ENCODE measurements at regions not wholly inside any gene's neighbourhood (a gene's known extent, or its start where the extent isn't known, plus 50 kb on each side); places are given as distances from the start of the nearest gene placed in this dataset.

DNA sequence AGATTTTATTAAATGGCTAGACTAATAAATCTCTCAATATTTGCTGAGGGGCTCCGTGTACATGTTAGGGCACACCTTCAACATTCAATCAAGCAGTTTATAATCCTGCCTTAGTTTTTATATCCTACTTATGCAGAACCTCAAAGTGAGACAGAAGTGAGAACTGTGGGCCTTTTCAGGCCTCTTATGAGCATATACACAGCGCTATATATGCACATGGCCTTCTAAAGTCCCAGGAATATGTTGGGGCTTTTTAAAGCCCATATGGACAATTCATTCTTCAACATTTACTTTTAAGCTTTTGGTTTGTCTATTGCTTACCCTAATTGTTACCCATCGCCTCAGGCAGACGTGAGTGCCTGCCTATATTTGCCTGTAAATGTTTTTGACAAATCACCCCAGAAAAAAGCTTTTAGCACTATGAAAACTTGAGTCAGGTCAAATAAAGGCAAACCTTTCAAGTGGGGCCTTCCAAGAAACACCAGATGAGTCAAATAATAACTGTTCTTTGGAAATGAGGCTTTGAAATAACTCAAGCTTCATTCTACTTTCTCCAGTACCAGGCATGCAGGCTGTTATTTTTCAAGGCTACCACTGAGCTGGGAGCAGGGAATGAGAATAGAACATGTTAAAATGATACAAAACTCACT, 58.2 kb downstream of the ESM1 start:
- DNase-seq = no peak

DNA sequence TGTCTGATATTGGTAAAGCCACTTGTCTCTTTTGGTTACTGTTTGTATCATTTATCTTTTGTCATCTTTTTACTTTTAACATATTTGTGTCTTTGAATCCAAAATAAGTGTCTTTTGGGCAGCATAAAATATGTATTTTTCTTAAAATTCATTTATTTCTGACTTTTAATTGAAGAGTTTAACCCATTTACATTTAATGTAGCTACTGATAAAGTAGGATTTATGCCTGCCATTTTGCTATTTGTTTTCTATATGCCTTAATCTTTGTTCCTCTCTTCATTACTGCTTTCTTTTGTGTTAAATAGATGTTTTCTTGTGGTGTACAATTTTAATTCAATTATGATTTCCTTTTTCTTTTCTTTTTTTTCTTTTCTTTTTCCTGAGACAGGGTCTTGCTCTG, 60.9 kb downstream of the ESM1 start:
- no peak for DNase-seq

DNA sequence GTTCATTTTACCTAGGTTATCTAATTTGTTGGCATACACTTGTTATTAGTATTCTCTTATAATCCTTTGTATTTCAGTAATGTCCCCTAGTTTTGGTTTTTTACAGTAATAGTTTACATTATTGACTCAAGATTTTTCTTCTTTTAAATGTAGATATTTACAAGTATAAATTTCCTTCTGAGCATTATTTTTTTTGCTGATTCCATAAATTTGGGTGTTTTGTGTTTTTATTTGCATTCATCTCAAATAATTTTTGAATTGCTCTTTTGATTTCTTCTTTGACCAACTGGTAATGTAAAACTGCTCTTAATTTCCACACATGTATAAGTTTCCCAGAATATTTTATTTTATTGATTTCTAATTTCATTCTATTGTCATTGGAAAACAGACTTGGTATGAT, 68.1 kb downstream of the ESM1 start:
- DNase-seq = no peak

GRCh38 chr5:54915466-54916027, 69.8 kb downstream of the ESM1 start:
- DNase-seq = no peak

GRCh38 chr5:54912021-54912420, 73.4 kb downstream of the ESM1 start:
- DNase-seq = no peak

DNA sequence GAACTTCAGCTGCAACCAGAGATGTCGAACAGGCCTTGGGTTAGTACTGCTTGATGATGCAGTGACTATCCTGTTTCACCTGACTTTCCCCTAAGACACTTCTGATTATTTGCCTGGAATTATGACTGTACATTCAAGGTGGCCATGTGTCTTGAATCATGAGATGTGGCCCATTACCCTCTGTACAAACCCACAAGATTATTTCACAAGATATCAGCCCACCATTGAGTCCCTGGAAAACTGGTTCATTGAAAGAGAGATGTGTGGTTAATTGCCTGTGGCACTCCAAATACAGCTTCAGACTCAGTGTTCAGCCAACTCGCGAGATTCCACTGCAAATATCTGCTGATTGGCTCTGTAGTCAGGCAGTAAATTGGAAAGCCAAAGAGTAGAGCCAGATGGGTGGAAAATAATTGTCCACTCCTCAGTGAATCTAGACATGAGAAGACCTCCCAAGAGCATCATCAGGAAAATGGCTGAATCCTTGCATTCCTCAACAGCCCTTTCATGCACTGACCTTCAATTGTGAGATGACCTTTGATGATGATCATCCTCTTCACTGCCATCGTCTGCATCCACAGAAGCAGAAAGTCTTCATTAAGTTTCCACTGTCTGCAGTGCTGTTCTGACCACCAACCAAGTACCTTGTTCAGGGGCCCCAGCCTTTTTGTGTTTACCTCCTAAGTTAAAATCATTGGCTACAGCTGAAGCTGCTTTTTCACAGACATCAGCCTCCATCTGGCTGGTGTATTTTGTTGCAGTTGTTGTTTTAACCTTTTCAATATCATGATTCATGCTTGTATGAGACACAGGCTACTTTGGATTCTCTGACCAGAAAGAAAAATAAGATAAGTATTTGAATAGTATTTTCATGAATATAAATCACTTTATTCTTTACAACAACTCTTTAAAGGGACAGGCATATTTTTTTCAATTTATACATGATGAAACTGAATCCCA, 75.2 kb downstream of the ESM1 start:
- DNase-seq = no peak

DNA sequence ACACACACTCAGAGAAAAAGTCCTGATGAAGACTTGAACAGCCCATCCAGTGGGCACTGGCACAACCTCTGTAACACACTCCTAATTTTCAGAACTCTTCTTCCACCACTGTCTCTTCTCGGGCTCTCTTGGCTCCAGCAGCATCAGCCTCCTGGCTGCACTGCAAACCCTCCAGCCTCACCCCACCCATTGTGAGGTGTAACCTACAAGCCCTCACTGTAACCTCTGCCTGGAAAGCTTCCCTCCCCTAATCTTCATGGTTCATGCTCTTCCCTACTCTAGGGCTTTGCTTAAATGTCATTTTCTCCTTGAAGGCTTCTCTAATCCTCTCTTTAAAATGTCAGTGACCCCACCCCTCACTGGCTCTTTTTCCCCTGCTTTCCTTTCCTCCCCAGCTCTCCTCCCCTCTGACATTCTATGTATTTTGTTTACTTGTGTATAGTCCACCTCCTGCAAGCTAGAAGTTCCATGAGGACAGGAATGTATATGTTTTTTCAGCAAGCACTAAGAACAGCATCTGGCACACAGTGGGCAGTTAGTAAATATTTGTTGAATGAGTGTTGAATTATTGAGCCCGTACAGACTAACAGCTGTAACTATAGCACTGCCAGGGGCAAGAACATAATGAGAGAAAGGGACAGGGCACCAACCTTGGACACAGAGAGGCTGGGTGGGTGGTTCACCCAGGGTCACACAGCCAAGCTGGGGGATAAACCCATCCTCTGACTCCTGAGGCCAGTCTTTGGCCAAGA, 76.4 kb downstream of the ESM1 start:
- no peak for DNase-seq

GRCh38 chr5:54905942-54906537, 79.4 kb downstream of the ESM1 start:
- peak in 1 of 2 experiments; percentile 50 for DNase-seq

DNA sequence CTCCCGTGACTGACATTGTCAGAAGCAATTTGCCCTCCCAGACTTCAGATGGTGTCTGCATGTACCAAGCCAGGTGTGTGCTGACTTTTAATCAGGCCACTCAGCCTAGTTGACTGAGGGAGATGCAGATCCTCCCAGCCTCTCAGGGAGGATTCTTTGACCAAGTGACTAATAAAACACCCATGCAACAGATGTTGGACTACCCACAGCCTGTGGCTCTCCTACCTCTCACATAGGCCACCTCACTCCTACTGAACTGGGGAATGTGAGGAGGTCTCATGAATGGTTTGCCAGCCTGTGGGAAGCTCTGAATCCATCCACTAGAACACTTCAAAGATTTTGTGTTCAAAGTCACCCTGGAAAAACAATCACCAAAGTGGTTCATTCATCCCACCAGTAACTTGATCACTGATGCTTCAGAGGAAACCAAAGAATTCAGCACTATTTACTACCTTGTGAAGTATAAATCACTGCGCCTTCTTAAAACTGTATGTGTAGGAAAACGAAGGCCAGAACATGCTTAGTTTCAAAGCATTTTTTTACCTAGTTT, 80.1 kb downstream of the ESM1 start:
- no peak for DNase-seq

DNA sequence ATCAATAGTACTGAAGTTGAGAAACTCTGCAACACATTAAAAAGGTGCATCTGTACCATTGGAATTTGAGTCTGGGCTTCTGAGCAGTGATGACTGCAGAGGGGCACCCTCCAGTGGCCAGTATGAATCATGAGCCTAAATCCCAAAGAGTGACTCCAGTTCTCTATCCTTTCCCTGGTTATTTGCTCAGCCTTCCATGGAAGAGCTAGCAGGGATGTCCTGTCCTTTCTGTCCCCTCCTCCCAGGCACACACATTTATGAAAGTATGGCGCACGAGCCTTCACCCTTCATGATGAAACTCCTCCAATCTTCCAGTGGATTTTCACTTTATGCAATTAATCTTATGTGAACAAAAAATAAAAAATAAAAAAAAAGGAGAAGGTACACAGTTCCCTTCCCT, 81.0 kb downstream of the ESM1 start:
- DNase-seq = peak in 1 of 2 experiments; percentile 69

- DNase-seq = no peak
These were observed 82.5 kb downstream of the ESM1 start for GRCh38 chr5:54902791-54903473.

DNA sequence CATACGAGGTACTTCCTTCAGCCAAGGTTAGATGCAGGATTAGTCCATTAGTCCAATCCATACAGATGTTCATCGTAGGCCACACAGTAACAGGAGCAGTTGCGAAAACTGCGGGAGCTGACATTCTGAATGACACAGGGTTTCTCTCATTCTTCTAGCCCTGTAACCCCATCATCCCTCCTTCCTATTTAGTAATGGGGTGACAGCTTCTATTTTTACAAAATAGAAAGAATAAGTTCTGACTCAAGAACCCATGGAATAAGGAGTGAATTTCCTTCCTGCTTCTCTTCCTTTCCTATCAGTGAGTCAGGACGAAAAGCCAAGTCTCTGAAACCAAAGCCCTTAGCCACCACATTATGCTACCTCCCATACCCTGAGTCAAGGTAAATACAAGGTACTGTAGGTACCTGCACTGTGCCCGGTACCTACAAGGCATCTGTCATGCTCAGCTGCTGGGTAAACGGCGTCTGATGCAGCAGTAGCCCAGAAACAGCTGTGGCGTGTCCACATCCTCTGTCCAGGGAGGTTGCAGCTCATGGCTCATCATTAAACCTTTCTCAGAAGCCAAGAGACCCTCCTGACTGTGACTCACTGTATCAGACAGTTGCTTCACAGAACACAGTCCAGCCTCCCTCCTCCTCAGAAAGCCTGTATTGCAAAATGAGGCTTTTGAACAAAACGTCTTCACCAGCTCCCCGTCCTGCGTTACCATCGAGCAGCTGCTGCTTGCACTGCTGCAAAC, 84.2 kb downstream of the ESM1 start:
- DNase-seq = no peak

DNA sequence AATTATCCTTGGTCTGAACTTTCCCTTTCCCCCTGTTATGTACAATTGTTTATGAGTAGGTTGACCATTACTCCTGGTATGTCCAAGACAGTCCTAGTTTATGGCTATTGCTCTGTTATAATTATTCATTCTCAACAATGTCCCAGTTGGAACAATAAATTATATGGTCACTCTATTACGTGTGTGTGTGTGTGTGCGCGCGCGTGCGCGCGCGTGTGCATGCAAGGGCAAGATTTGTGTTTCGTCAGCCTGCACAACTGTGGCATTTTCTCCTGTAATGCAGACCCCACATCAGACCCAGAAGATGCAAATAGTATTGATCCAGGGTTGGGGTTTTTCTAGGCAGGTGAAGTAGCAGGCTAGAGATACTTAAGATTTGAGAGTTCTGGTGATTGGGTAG, 88.4 kb downstream of the ESM1 start:
- DNase-seq = no peak

- DNase-seq = peak in 1 of 2 experiments; percentile 66
These were observed 89.5 kb downstream of the ESM1 start for GRCh38 chr5:54895816-54896341.

DNA sequence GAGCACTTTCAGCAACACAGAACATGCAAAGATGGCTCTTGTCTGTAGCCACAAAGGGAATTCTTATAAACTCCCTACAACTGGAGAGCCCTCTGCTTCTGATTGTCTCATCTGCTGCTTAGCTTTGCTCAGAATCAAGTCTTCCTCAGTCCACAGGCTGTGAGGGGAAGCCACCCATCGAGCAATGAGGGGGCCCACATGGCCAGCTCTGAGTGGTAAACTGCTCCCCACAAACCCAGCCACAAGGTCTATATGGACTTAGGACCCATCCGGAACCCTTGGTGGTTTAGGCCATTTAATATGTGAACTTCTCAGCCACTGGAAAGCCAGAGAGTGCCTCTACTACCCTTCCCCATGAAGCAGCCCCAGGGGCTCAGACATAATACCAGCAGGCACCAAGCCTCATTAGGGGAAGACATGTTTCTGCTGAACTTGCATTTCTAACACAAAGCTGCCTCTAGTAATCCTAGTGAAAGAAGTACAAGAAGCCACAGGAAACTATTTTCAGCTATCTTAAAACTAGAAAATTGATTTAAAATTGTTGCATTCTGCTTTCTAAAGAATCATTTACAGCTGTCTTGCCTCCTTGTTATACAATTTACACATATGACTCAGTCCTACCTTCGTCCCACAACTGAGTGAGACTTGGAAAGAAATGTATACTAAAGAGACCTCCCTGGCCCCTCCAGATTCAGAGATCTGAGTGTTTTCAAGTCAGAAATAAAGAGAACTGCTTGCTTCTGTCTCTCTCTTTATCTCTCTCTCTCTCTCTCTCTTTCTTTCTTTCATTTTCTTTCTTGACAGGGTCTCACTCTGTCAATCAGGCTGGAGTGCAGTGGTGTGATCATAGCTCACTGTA, 90.2 kb downstream of the ESM1 start:
- no peak for DNase-seq

DNA sequence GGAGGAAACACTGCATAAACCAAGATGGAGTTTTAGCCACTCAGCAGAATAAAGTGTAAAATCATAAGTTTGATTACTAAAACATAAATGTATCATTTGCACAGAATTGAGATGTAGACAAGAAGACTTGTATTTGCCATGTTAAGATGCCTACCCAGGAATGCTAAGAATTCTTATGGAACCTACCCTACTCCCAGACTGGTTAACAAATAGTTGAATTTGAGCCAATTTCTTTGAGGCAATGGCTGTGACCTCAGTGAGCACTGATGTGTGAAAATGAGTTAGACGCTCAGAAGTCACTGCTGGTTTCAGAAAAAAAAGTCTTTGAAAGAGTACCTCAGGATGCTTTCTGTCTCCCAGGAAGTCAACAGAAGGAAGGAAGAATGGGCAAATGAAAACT, 95.6 kb downstream of the ESM1 start:
- peak in 1 of 2 experiments; percentile 32 for DNase-seq

- DNase-seq = no peak
These were observed 97.7 kb downstream of the ESM1 start for GRCh38 chr5:54887663-54888062.

GRCh38 chr5:54886866-54887265, 98.5 kb downstream of the ESM1 start:
- no peak for DNase-seq

DNA sequence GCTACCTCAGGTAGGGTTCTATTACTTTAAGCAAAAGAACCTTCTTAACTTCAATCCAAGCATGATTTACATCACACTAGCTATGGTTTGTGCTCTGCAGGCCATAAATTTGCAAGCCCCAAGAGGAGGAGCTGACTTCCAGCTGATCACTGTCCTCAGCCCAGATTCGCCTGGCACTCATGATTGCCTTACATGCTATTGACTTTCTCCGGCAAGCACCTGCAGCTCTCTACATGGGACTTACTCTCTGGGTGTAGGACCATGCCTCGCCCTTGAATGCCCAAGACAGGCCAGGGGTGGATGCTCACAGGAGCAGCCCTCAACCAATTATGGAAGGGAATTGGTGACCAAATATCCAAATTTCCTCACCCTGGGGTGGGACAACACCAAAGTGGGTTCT, 99.8 kb downstream of the ESM1 start:
- no peak for DNase-seq

GRCh38 chr5:54884195-54884536, 101.2 kb downstream of the ESM1 start:
- no peak for DNase-seq
